PC-3 (cell line): ENCODE measurements at regions not wholly inside any gene's neighbourhood (a gene's known extent, or its start where the extent isn't known, plus 50 kb on each side); places are given as distances from the start of the nearest gene placed in this dataset.

Experiments used
- ATAC-seq: fragments of 200-7000 bp; cut with Tn5 transposase; 2 replicates; pipeline ENCODE4 v1.9.1; 2020; ENCODE audit warnings: mild to moderate bottlenecking, moderate library complexity
- BruUV-seq: library from RNA; stranded (reverse); fragments of 400-500 nt; replicated peaks from 2 replicates; lab custom pipeline; 2021; lab: Mats Ljungman, UMichigan
- CTCF ChIA-PET: fragments of 300-600 bp; sonication (Branson Sonifier 250); formaldehyde crosslinking; loops from one replicate; lab custom pipeline; 2022; ENCODE audit warnings: antibody characterized with exemption; lab: Charles Lee
- POLR2A ChIA-PET: fragments of 300-600 bp; sonication (Branson Sonifier 250); formaldehyde crosslinking; loops from one replicate; lab custom pipeline; 2022; ENCODE audit warnings: antibody characterized with exemption; ENCODE audit not compliant: unreplicated experiment; lab: Charles Lee
- DNase-seq: peaks from one replicate; pipeline ENCODE4 v3.0.0-alpha.2; 2015
- H2AFZ ChIP-seq: fragments of 300-600 bp; sonication (generic); 2 replicates; pipeline ENCODE4 v1.6.0; 2016; ENCODE audit warnings: antibody characterized with exemption, low read length
- H3F3A ChIP-seq: fragments of 300-600 bp; sonication (generic); one replicate; pipeline ENCODE4 v1.6.0; 2017; ENCODE audit warnings: antibody characterized with exemption, low read length, control low read depth, mild to moderate bottlenecking; ENCODE audit not compliant: unreplicated experiment
- H3K27ac ChIP-seq: fragments of 300-600 bp; sonication (generic); 2 replicates; pipeline ENCODE4 v1.5.1; 2016; ENCODE audit warnings: mild to moderate bottlenecking, low read length
- H3K27me3 ChIP-seq: fragments of 300-600 bp; sonication (generic); 2 replicates; pipeline ENCODE4 v1.6.1; 2016; ENCODE audit warnings: low read length, mixed read lengths
- H3K36me3 ChIP-seq: fragments of 300-600 bp; sonication (generic); 2 replicates; pipeline ENCODE4 v1.6.1; 2016; ENCODE audit warnings: low read depth, mixed run types, low read length, mixed read lengths
- H3K4me1 ChIP-seq: fragments of 300-600 bp; sonication (generic); 2 replicates; pipeline ENCODE4 v1.5.1; 2016; ENCODE audit warnings: low read length; ENCODE audit not compliant: insufficient read depth
- H3K4me2 ChIP-seq: fragments of 300-600 bp; sonication (generic); 2 replicates; pipeline ENCODE4 v1.6.0; 2016; ENCODE audit warnings: low read length
- H3K4me3 ChIP-seq: fragments of 300-600 bp; sonication (generic); 2 replicates; pipeline ENCODE4 v1.5.1; 2016; ENCODE audit warnings: mild to moderate bottlenecking, low read length, mixed read lengths
- H3K79me2 ChIP-seq: fragments of 300-600 bp; sonication (generic); 2 replicates; pipeline ENCODE4 v1.6.1; 2017; ENCODE audit warnings: low read length, mixed read lengths
- H3K9ac ChIP-seq: fragments of 300-600 bp; sonication (generic); 2 replicates; pipeline ENCODE4 v1.6.0; 2016; ENCODE audit warnings: mild to moderate bottlenecking, low read length
- H3K9me2 ChIP-seq: fragments of 300-600 bp; sonication (generic); replicated peaks from 2 replicates; pipeline ENCODE4 v1.6.1; 2016; ENCODE audit warnings: mixed run types, low read length, mixed read lengths
- H3K9me3 ChIP-seq: fragments of 300-600 bp; sonication (generic); 2 replicates; pipeline ENCODE4 v1.6.1; 2016; ENCODE audit warnings: low read length, mixed read lengths
- H4K20me1 ChIP-seq: fragments of 300-600 bp; sonication (generic); 2 replicates; pipeline ENCODE4 v1.6.1; 2016; ENCODE audit warnings: low read length, mixed read lengths
- CTCF ChIP-seq: fragments of 300-600 bp; sonication (generic); conservative IDR thresholded peaks from 2 replicates; pipeline ENCODE4 v1.5.1; 2017; ENCODE audit warnings: antibody characterized with exemption, low read depth, mild to moderate bottlenecking, low read length
- EZH2 ChIP-seq: fragments of 300-600 bp; sonication (generic); IDR thresholded peaks from one replicate; pipeline ENCODE4 v1.6.1; 2017; ENCODE audit warnings: antibody characterized with exemption, mild to moderate bottlenecking, low read length; ENCODE audit not compliant: unreplicated experiment
- EZH2phosphoT487 ChIP-seq: fragments of 300-600 bp; sonication (generic); IDR thresholded peaks from 2 replicates; pipeline ENCODE4 v1.6.1; 2018; ENCODE audit warnings: mild to moderate bottlenecking, antibody characterized with exemption, low read length, borderline replicate concordance
- intact Hi-C: fragments of 100-400 bp; cut with micrococcal nuclease; formaldehyde crosslinking; loops from 2 replicates; pipeline ENCODE4 v1.9.0; 2023

- H3K79me2 ChIP-seq, result no peaks in the 10 kb centered on the region
- CTCF ChIA-PET, result no interaction called here
- H3K9me3 ChIP-seq, result no peaks in the 10 kb centered on the region
- no peak overlapping the region for H3K4me2 ChIP-seq
- TF ChIP-seq EZH2phosphoT487, result no peak
- no peak for TF ChIP-seq CTCF
- no peak for TF ChIP-seq EZH2
- ATAC-seq (no peak), DNase-seq (no peak)
- no TSS peak for BruUV-seq
- H3F3A ChIP-seq, result no peaks in the 10 kb centered on the region
- POLR2A ChIA-PET, result no interaction called here
- H2AFZ ChIP-seq, result no peak overlapping the region
- no peaks in the 10 kb centered on the region for H4K20me1 ChIP-seq
- no peaks in the 10 kb centered on the region for H3K27me3 ChIP-seq
- intact Hi-C loops, result no loop called here
- H3K27ac ChIP-seq, result no peak overlapping the region
- H3K36me3 ChIP-seq, result no peaks in the 10 kb centered on the region
- 0 out of 2 replicates have a peak, but pooled peaks cover 5% of the 10 kb centered on the region for H3K4me1 ChIP-seq
- H3K9ac ChIP-seq, result no peak overlapping the region
- H3K4me3 ChIP-seq, result no peak overlapping the region
- H3K9me2 ChIP-seq, result no peaks in the 10 kb centered on the region
Measured at GRCh38 chr6:169907419-169908115, 156.1 kb downstream of the ERMARD start.

- H3K36me3 ChIP-seq, result no peaks in the 10 kb centered on the region
- H3K27me3 ChIP-seq, result no peaks in the 10 kb centered on the region
- DNase-seq, result no peak
- H4K20me1 ChIP-seq, result no peaks in the 10 kb centered on the region
- ChIA-PET CTCF (no interaction called here), POLR2A (no interaction called here)
- H3K4me3 ChIP-seq, result no peak overlapping the region
- no peak overlapping the region for H3K9ac ChIP-seq
- no peaks in the 10 kb centered on the region for H3K9me2 ChIP-seq
- H3F3A ChIP-seq, result no peaks in the 10 kb centered on the region
- no peak overlapping the region for H3K27ac ChIP-seq
- H3K79me2 ChIP-seq, result no peaks in the 10 kb centered on the region
- no peak for ATAC-seq
- intact Hi-C loops, result no loop called here
- H3K4me2 ChIP-seq, result no peak overlapping the region
- no peaks in the 10 kb centered on the region for H3K9me3 ChIP-seq
- no TSS peak for BruUV-seq
- H2AFZ ChIP-seq, result no peak overlapping the region
- H3K4me1 ChIP-seq, result 0 out of 2 replicates have a peak, but pooled peaks cover 5% of the 10 kb centered on the region
- no peak for TF ChIP-seq EZH2
Measured at GRCh38 chr6:169906688-169907418, 155.4 kb downstream of the ERMARD start.

- no peak overlapping the region for H3K4me2 ChIP-seq
- no peak for TF ChIP-seq CTCF
- TF ChIP-seq EZH2phosphoT487, result no peak
- no peak for TF ChIP-seq EZH2
- no peak overlapping the region for H3K4me3 ChIP-seq
- 0 out of 2 replicates have a peak, but pooled peaks cover 5% of the 10 kb centered on the region for H3K4me1 ChIP-seq
- H3K27ac ChIP-seq, result no peak overlapping the region
- no peak for ATAC-seq
- H3K79me2 ChIP-seq, result no peaks in the 10 kb centered on the region
- no peaks in the 10 kb centered on the region for H3K27me3 ChIP-seq
- intact Hi-C loops, result no loop called here
- no TSS peak for BruUV-seq
- H4K20me1 ChIP-seq, result no peaks in the 10 kb centered on the region
- H3K36me3 ChIP-seq, result no peaks in the 10 kb centered on the region
- H3K9me3 ChIP-seq, result no peaks in the 10 kb centered on the region
- H3K9ac ChIP-seq, result no peak overlapping the region
- no peaks in the 10 kb centered on the region for H3F3A ChIP-seq
- H3K9me2 ChIP-seq, result no peaks in the 10 kb centered on the region
- ChIA-PET CTCF (no interaction called here), POLR2A (no interaction called here)
- DNase-seq, result no peak
- no peak overlapping the region for H2AFZ ChIP-seq
Measured at GRCh38 chr6:169906004-169906687, 154.7 kb downstream of the ERMARD start.
